Duodenal mucosa (tissue), 2 donors: ENCODE measurements at regions not wholly inside any gene's neighbourhood (a gene's known extent, or its start where the extent isn't known, plus 50 kb on each side); places are given as distances from the start of the nearest gene placed in this dataset.

ENCODE experiments used
- H3K27ac ChIP-seq: one replicate; pipeline ENCODE4 v1.7.0; 2013; ENCODE audit warnings: low read depth, low read length
- H3K27me3 ChIP-seq, 2 donors: one replicate each; pipeline ENCODE4 v1.7.0; 2013; ENCODE audit warnings: low read length in 2 of 2, control low read depth in 1 of 2; ENCODE audit not compliant: insufficient read depth in 2 of 2, control insufficient read depth in 1 of 2
- H3K36me3 ChIP-seq, 2 donors: one replicate each; pipeline ENCODE4 v1.7.0; 2013; ENCODE audit warnings: low read length in 2 of 2, control low read depth in 1 of 2; ENCODE audit not compliant: insufficient read depth in 2 of 2, control insufficient read depth in 1 of 2
- H3K4me1 ChIP-seq, 2 donors: one replicate each; pipeline ENCODE4 v1.7.0; 2013; ENCODE audit warnings: low read length in 2 of 2, control low read depth in 1 of 2; ENCODE audit not compliant: insufficient read depth in 2 of 2, control insufficient read depth in 1 of 2
- H3K4me3 ChIP-seq, 2 donors: one replicate each; pipeline ENCODE4 v1.7.0; 2013; ENCODE audit warnings: low read length in 2 of 2, low read depth in 1 of 2
- H3K9ac ChIP-seq, 2 donors: one replicate each; pipeline ENCODE4 v1.7.0; 2013; ENCODE audit warnings: low read length in 2 of 2, low read depth in 1 of 2
- H3K9me3 ChIP-seq, 2 donors: one replicate each; pipeline ENCODE4 v1.7.0; 2013; ENCODE audit warnings: low read length in 2 of 2, control low read depth in 1 of 2; ENCODE audit not compliant: control insufficient read depth in 1 of 2

- Histone ChIP-seq H3K4me3 (no peak overlapping the region), H3K9me3 (no peaks in the 10 kb centered on the region), H3K9ac (no peak overlapping the region), H3K4me1 (peaks cover 6 to 11% of the 10 kb centered on the region in 2 donors), H3K27ac (no peak overlapping the region), H3K27me3 (peaks cover 9 to 33% of the 10 kb centered on the region in 2 donors), H3K36me3 (no peaks in the 10 kb centered on the region)
These were observed 97.3 kb downstream of the CD8B2 start for GRCh38 chr2:106584304-106584954.

DNA sequence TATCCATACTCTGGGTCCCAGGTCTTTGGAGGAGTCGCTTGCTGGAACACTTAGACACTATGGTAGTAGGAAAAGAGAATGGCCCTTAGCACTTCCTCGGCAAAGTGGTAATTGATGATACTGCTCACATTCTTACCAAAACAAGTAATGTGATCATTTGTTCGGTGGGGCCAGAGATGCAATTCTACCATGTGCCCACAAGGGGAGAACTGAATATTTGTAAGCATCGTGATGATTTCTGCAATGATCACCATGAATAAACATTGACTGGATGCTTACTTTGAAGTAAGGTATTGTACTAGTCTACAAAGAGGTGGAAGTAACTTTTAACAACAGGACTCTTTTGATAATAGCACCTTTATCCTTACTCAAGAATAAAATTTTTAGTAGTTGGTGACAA, 109.7 kb downstream of the CD8B2 start:
- H3K27me3 ChIP-seq = no peaks in the 10 kb centered on the region

DNA sequence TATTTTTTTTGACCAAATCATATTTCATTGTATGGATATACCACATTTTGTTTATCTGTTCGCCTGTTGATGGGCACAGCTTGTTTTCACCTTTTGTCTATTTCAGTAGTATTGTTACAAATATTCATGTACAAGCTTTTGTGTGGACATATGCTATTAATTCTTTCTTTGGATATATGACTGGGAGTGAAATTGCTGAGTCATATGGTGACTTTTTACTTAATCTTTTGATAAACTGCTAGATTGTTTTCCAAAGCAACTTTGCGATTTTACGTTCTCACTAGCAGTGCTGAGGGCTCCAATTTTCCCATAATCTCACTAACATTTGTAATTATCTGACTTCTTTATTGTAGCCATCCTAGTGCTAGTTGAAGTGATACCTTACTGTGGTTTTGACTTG, 112.4 kb downstream of the CD8B2 start:
- Histone ChIP-seq H3K36me3 (no peaks in the 10 kb centered on the region), H3K27me3 (no peaks in the 10 kb centered on the region), H3K9me3 (no peaks in the 10 kb centered on the region), H3K9ac (no peak overlapping the region), H3K4me1 (no peaks in the 10 kb centered on the region), H3K27ac (no peak overlapping the region), H3K4me3 (no peak overlapping the region)

More for the DNA sequence above, 109.7 kb downstream of the CD8B2 start:
- H3K4me1 ChIP-seq = no peaks in the 10 kb centered on the region
- H3K9me3 ChIP-seq = no peaks in the 10 kb centered on the region
- no peak overlapping the region for H3K27ac ChIP-seq
- no peak overlapping the region for H3K9ac ChIP-seq
- H3K36me3 ChIP-seq = no peaks in the 10 kb centered on the region
- no peak overlapping the region for H3K4me3 ChIP-seq

DNA sequence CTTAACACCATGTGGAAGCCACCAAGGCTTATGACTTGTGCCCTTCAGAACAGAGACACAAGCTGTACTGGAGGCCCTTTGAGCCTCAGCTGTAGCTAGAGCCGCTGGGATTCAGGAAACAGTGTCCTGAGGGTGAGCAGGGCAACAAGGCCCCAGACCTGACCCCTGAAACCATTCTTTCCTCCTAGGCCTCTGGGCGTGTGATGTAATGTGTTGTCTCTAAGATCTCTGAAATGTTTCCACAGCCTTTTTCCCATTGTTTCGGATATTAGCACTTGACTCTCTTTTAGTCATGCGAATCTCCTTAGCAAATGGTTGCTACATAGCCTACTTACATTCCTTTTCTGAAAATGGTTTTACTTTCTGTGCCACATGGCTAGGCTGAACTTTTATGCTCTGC, 114.9 kb downstream of the CD8B2 start:
- no peak overlapping the region for H3K9ac ChIP-seq
- no peaks in the 10 kb centered on the region for H3K36me3 ChIP-seq
- H3K27ac ChIP-seq = no peak overlapping the region
- no peaks in the 10 kb centered on the region for H3K27me3 ChIP-seq
- no peaks in the 10 kb centered on the region for H3K9me3 ChIP-seq
- H3K4me3 ChIP-seq = no peak overlapping the region
- H3K4me1 ChIP-seq = no peaks in the 10 kb centered on the region

DNA sequence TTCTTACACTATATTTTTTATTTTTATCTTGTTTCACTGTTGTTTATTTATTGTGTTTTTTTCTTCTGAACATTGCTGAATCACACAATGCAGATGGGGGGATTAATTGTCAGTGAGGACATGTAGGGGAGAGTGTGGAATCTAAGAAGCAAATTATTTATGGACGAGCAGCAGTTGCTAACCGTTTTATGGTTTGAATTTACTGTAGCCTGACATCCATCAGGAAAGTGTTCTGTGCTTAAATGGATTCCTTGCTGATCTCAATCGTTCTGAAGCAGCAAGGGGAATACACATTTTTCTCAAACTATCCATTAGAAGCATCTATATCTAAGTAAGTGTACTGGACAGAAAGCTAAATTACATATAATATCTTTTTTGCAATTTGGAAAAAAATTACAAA, 119.5 kb downstream of the CD8B2 start:
- no peaks in the 10 kb centered on the region for H3K9me3 ChIP-seq
- no peak overlapping the region for H3K4me3 ChIP-seq
- no peaks in the 10 kb centered on the region for H3K36me3 ChIP-seq
- H3K4me1 ChIP-seq = peaks cover 5 to 14% of the 10 kb centered on the region in 2 donors
- H3K27ac ChIP-seq = no peak overlapping the region
- H3K9ac ChIP-seq = no peak overlapping the region
- H3K27me3 ChIP-seq = no peaks in the 10 kb centered on the region

- Histone ChIP-seq H3K9me3 (no peaks in the 10 kb centered on the region), H3K27ac (no peak overlapping the region), H3K4me3 (no peak overlapping the region), H3K9ac (no peak overlapping the region), H3K27me3 (no peaks in the 10 kb centered on the region), H3K36me3 (no peaks in the 10 kb centered on the region), H3K4me1 (peaks cover 5 to 14% of the 10 kb centered on the region in 2 donors)
These were observed 120.2 kb downstream of the CD8B2 start for GRCh38 chr2:106607371-106607770.

DNA sequence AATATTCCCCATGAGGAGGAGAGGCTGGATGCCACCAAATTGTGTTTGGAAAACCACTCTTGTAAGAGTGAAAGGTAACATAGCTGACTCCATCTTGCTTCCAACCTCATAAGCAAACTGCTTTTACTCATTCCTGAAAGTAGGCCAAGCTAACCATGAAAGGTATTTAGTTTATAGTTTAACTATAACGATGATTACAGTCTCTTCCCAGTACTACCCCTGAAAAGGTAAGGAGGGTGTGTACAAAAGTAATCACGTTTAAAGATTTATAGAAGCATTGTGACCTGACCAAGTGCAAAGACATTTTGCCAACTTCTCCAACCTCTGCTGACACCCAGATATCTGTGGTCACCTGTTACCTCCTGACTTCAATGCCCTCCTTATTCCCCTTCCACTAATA, 122.6 kb downstream of the CD8B2 start:
- Histone ChIP-seq H3K27me3 (no peaks in the 10 kb centered on the region), H3K9me3 (peaks cover 0 to 5% of the 10 kb centered on the region in 2 donors), H3K9ac (no peak overlapping the region), H3K27ac (no peak overlapping the region), H3K4me1 (peaks cover 16 to 23% of the 10 kb centered on the region in 2 donors), H3K4me3 (no peak overlapping the region), H3K36me3 (no peaks in the 10 kb centered on the region)

GRCh38 chr2:106614511-106615291, 127.5 kb downstream of the CD8B2 start:
- Histone ChIP-seq H3K27ac (peak overlapping the region; percentile 49), H3K9ac (no peak overlapping the region), H3K4me1 (peaks cover 26% of the 10 kb centered on the region in 2 donors), H3K9me3 (peaks cover 0 to 5% of the 10 kb centered on the region in 2 donors), H3K27me3 (no peaks in the 10 kb centered on the region), H3K36me3 (no peaks in the 10 kb centered on the region), H3K4me3 (no peak overlapping the region)

- no peaks in the 10 kb centered on the region for H3K9me3 ChIP-seq
- no peak overlapping the region for H3K9ac ChIP-seq
- no peak overlapping the region for H3K27ac ChIP-seq
- no peaks in the 10 kb centered on the region for H3K27me3 ChIP-seq
- H3K4me1 ChIP-seq = peaks cover 15 to 19% of the 10 kb centered on the region in 2 donors
- H3K4me3 ChIP-seq = no peak overlapping the region
- no peaks in the 10 kb centered on the region for H3K36me3 ChIP-seq
These were observed 131.4 kb downstream of the CD8B2 start for GRCh38 chr2:106618614-106619013.

DNA sequence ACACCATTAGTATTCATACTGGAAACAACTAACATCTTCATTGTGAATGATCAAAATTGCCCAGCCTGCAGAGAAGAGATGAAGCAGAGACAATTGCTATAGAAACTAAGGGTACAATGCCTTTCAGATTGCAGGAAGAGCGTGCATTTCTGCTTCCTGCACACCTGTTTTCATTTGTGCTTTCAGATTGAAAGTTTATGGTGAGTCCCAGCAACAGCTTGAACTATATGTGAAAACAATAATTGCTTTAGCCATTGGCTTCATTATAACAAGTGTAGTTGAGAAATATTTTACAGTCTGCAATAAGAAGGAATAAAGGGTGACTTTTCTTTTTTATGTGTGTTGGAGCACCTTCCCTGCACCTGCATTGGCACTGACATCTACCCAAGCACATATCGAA, 136.3 kb downstream of the CD8B2 start:
- Histone ChIP-seq H3K36me3 (no peaks in the 10 kb centered on the region), H3K27ac (no peak overlapping the region), H3K27me3 (peaks cover 0 to 3% of the 10 kb centered on the region in 2 donors), H3K4me3 (no peak overlapping the region), H3K9me3 (peaks cover 5 to 9% of the 10 kb centered on the region in 2 donors), H3K4me1 (no peaks in the 10 kb centered on the region), H3K9ac (no peak overlapping the region)
